K562 (cell line): ENCODE measurements at regions not wholly inside any gene's neighbourhood (a gene's known extent, or its start where the extent isn't known, plus 50 kb on each side); places are given as distances from the start of the nearest gene placed in this dataset.

ENCODE experiments used
- ATAC-seq: fragments of 200-7000 bp; cut with Tn5 transposase; 3 replicates; pipeline ENCODE4 v1.9.1; 2020; ENCODE audit warnings: moderate library complexity
- BruUV-seq: library from RNA; stranded (reverse); fragments of 400-500 nt; replicated peaks from 2 replicates; lab custom pipeline; 2021; lab: Mats Ljungman, UMichigan
- CTCF ChIA-PET: fragments of 300-600 bp; formaldehyde crosslinking; extraction: SDS; loops from one replicate; lab custom pipeline; 2021; ENCODE audit warnings: low intra/inter-chr PET ratio; lab: Yijun Ruan, JAX
- POLR2A ChIA-PET: fragments of 300-600, 350-650 bp; sonication (Branson Sonifier 250); formaldehyde crosslinking; extraction: SDS; loops from one replicate; lab custom pipeline; 2021; ENCODE audit warnings: antibody characterized with exemption, inconsistent platforms; lab: Yijun Ruan, JAX
- DNase-seq, 4 experiments: peaks; one replicate each; pipeline versions ENCODE4 v3.0.0 to v3.0.0-alpha.2; 2011 to 2018; ENCODE audit warnings: low spot score in 3 of 4, mixed read lengths in 3 of 4; ENCODE audit errors: extremely low read depth in 1 of 4
- FAIRE-seq: peaks from 2 replicates; lab custom pipeline; 2011; peaks lifted over from hg19 to GRCh38; lab: Jason Lieb, UNC
- H2AFZ ChIP-seq: 2 replicates; pipeline ENCODE4 v1.6.0; 2011; ENCODE audit warnings: low read depth, low read length, control low read depth, inconsistent platforms
- H3K27ac ChIP-seq: fragments of 200-600 bp; 3 replicates; pipeline ENCODE4 v1.8.0; 2011; ENCODE audit warnings: low read depth, mild to moderate bottlenecking, control low read depth, inconsistent platforms, low read length, moderate library complexity, mixed read lengths; ENCODE audit errors: extremely low read depth
- H3K27me3 ChIP-seq, 2 experiments: fragments of 300-600 bp in 1 of 2; 2 replicates in 1 of 2; 3 replicates in 1 of 2; pipeline versions ENCODE4 v1.6.0 to v1.8.0; 2011; ENCODE audit warnings: inconsistent platforms in 2 of 2, low read length in 2 of 2, mild to moderate bottlenecking in 1 of 2, mixed read lengths in 1 of 2, moderate library complexity in 1 of 2; ENCODE audit not compliant: control insufficient read depth in 2 of 2, insufficient read depth in 2 of 2
- H3K36me3 ChIP-seq: fragments of 300-600 bp; 3 replicates; pipeline ENCODE4 v1.8.0; 2011; ENCODE audit warnings: mild to moderate bottlenecking, low read length, inconsistent platforms; ENCODE audit not compliant: control insufficient read depth, insufficient read depth
- H3K4me1 ChIP-seq, 2 experiments: fragments of 200-600 bp in 1 of 2; replicated peaks in 1 of 2; 2 replicates in 1 of 2; 3 replicates in 1 of 2; pipeline versions ENCODE4 v1.5.1 to v1.8.0; 2011; ENCODE audit warnings: inconsistent platforms in 2 of 2, low read length in 2 of 2, mild to moderate bottlenecking in 1 of 2, mixed read lengths in 1 of 2, moderate library complexity in 1 of 2; ENCODE audit not compliant: control insufficient read depth in 2 of 2, insufficient read depth in 2 of 2
- H3K4me2 ChIP-seq: 2 replicates; pipeline ENCODE4 v1.6.1; 2011; ENCODE audit warnings: low read length, control low read depth, inconsistent platforms, mixed read lengths; ENCODE audit not compliant: insufficient read depth
- H3K4me3 ChIP-seq: fragments of 200-600 bp; sonication (generic), shearing (Covaris generic); 2 replicates; pipeline ENCODE4 v1.5.1; 2016; ENCODE audit warnings: control low read depth, inconsistent platforms
- H3K79me2 ChIP-seq: fragments of 200-600 bp; 3 replicates; pipeline ENCODE4 v1.8.0; 2011; ENCODE audit warnings: low read length, inconsistent platforms; ENCODE audit not compliant: control insufficient read depth, insufficient read depth
- H3K9ac ChIP-seq, 2 experiments: 2 replicates each; pipeline versions ENCODE4 v1.6.0 to v1.6.1; 2011; ENCODE audit warnings: low read depth in 2 of 2, low read length in 2 of 2, control low read depth in 1 of 2, inconsistent platforms in 1 of 2, mild to moderate bottlenecking in 1 of 2, mixed read lengths in 1 of 2; ENCODE audit not compliant: insufficient read depth in 1 of 2
- H3K9me1 ChIP-seq: one replicate; pipeline ENCODE4 v1.6.0; 2011; ENCODE audit warnings: inconsistent platforms, mild to moderate bottlenecking, low read length, moderate library complexity; ENCODE audit not compliant: control insufficient read depth, insufficient read depth
- H3K9me3 ChIP-seq: replicated peaks from 2 replicates; pipeline ENCODE4 v1.5.1; 2011; ENCODE audit warnings: low read depth, low read length, inconsistent platforms; ENCODE audit not compliant: control insufficient read depth, insufficient read depth
- H4K20me1 ChIP-seq: replicated peaks from 2 replicates; pipeline ENCODE4 v1.6.1; 2011; ENCODE audit warnings: low read length, inconsistent platforms, mixed read lengths; ENCODE audit not compliant: control insufficient read depth, insufficient read depth
- ARID3A ChIP-seq: IDR thresholded peaks from 2 replicates; pipeline ENCODE4 v1.6.1; 2012; ENCODE audit warnings: low read depth, low read length, improper control_type of control experiment, borderline replicate concordance
- C11orf30 ChIP-seq: fragments of 450-650 bp; IDR thresholded peaks from 2 replicates; pipeline ENCODE4 v1.6.1; 2016; ENCODE audit warnings: low read depth, mild to moderate bottlenecking
- HDAC3 ChIP-seq: fragments of 450-650 bp; IDR thresholded peaks from 2 replicates; pipeline ENCODE4 v1.6.1; 2018; ENCODE audit warnings: borderline replicate concordance, mild to moderate bottlenecking, moderate library complexity; ENCODE audit not compliant: partially characterized antibody
- MAFF ChIP-seq: IDR thresholded peaks from 2 replicates; pipeline ENCODE4 v1.6.1; 2012; ENCODE audit warnings: low read length, improper control_type of control experiment
- MAFK ChIP-seq: IDR thresholded peaks from 2 replicates; pipeline ENCODE4 v1.6.1; 2011; ENCODE audit warnings: low read length, improper control_type of control experiment
- ZNF3 ChIP-seq: fragments of 250-450 bp; sonication (Bioruptor Pico); IDR thresholded peaks from 2 replicates; pipeline ENCODE4 v1.5.0; 2021; ENCODE audit warnings: mild to moderate bottlenecking, moderate library complexity
- ZNF316 ChIP-seq: fragments of 450-650 bp; IDR thresholded peaks from 2 replicates; pipeline ENCODE4 v1.6.1; 2016
- WGBS: fragments of 100-300 bp; shearing (Covaris generic); methylation state at CpG from one replicate; pipeline ENCODE4 v1.1.6; 2016; ENCODE audit warnings: low coverage, mixed read lengths; ENCODE audit not compliant: insufficient coverage; ENCODE audit errors: missing lambda C conversion rate; 5-methylcytosine and 5-hydroxymethylcytosine counted together
- in situ Hi-C: fragments of 300-500 bp; cut with MboI; formaldehyde crosslinking; loops from 4 replicates; pipeline ENCODE4 v1.15.0; 2018; ENCODE audit warnings: inconsistent platforms, mixed read lengths
- intact Hi-C: fragments of 100-400 bp; cut with micrococcal nuclease; formaldehyde crosslinking; loops from 2 replicates; pipeline ENCODE4 v1.14.2; 2022
- TF ChIP-seq, protein P1 (sequence below): IDR thresholded peaks from 2 replicates; pipeline ENCODE4 v1.6.1; 2016; ENCODE audit warnings: missing genetic modification characterization, missing compliant biosample characterization

- in situ Hi-C loops (no loop called here), intact Hi-C loops (no loop called here)
- no peaks in the 10 kb centered on the region for H3K79me2 ChIP-seq
- no TSS peak for BruUV-seq
- no peak overlapping the region for H3K4me3 ChIP-seq
- no peak overlapping the region for H2AFZ ChIP-seq
- ChIA-PET CTCF (no interaction called here), POLR2A (no interaction called here)
- ATAC-seq (no peak), DNase-seq (no peak), FAIRE-seq (no peak)
- H3K36me3 ChIP-seq: no peaks in the 10 kb centered on the region
- H4K20me1 ChIP-seq: no peaks in the 10 kb centered on the region
- no peak overlapping the region for H3K9ac ChIP-seq
- H3K9me3 ChIP-seq: no peaks in the 10 kb centered on the region
- TF ChIP-seq ZNF3 (CRISPR knock-in tag) (no peak), ZNF316 (peak; percentile 55), C11orf30 (peak; percentile 57), ARID3A (no peak), MAFF (0 out of 2 replicates have a peak, but pooled peaks have one; percentile 5), HDAC3 (no peak), MAFK (0 out of 2 replicates have a peak, but pooled peaks have one; percentile 7)
- TF ChIP-seq, protein P1, sequence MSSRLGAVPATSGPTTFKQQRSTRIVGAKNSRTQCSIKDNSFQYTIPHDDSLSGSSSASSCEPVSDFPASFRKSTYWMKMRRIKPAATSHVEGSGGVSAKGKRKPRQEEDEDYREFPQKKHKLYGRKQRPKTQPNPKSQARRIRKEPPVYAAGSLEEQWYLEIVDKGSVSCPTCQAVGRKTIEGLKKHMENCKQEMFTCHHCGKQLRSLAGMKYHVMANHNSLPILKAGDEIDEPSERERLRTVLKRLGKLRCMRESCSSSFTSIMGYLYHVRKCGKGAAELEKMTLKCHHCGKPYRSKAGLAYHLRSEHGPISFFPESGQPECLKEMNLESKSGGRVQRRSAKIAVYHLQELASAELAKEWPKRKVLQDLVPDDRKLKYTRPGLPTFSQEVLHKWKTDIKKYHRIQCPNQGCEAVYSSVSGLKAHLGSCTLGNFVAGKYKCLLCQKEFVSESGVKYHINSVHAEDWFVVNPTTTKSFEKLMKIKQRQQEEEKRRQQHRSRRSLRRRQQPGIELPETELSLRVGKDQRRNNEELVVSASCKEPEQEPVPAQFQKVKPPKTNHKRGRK (tag): no peak
- 0 out of 5 replicates have a peak, but pooled peaks cover 0 to 3% of the 10 kb centered on the region in 2 experiments for H3K4me1 ChIP-seq
- peaks cover 2 to 36% of the 10 kb centered on the region in 2 experiments; a peak in 3 of 5 replicates for H3K27me3 ChIP-seq
- H3K4me2 ChIP-seq: no peak overlapping the region
- H3K9me1 ChIP-seq: no peaks in the 10 kb centered on the region
- no peak overlapping the region for H3K27ac ChIP-seq
- WGBS: 0% methylated on average over 6 of the region's 6 CpGs
Observed at GRCh38 chr20:56875052-56875659, 246.1 kb downstream of the TFAP2C start.
